HG02763 (cell line): ENCODE measurements at regions not wholly inside any gene's neighbourhood (a gene's known extent, or its start where the extent isn't known, plus 50 kb on each side); places are given as distances from the start of the nearest gene placed in this dataset.
"Not testable (repeated sequence)": the region's sequence is repeated elsewhere in the genome, so short reads cannot be mapped to it uniquely, and the experiment has no call there.

Source experiments
- ATAC-seq: cut with Tn5 transposase; IDR thresholded peaks from one replicate; pipeline ENCODE4 v1.9.1; 2021; ENCODE audit warnings: mild to moderate bottlenecking, moderate library complexity; ENCODE audit not compliant: unreplicated experiment

- no peak for ATAC-seq
These were observed 366.4 kb upstream of the RASGRP1 start for GRCh38 chr15:38930851-38931572.

- ATAC-seq, result no peak
These were observed 376.9 kb upstream of the RASGRP1 start for GRCh38 chr15:38941399-38941953.

- ATAC-seq, result no peak
These were observed 379.9 kb upstream of the RASGRP1 start for GRCh38 chr15:38944536-38944935.

- no peak for ATAC-seq
These were observed 381.1 kb upstream of the RASGRP1 start for GRCh38 chr15:38945551-38946298.

GRCh38 chr15:38954090-38954489 is 389.5 kb upstream of the RASGRP1 start:
- ATAC-seq, result no peak

- no peak for ATAC-seq
These were observed 396.8 kb upstream of the RASGRP1 start for GRCh38 chr15:38961456-38961855.

- no peak for ATAC-seq
These were observed 397.3 kb upstream of the RASGRP1 start for GRCh38 chr15:38961931-38962330.

- no peak for ATAC-seq
These were observed 408.2 kb upstream of the RASGRP1 start for GRCh38 chr15:38972831-38973230.

- no peak for ATAC-seq
These were observed 410.8 kb upstream of the RASGRP1 start for GRCh38 chr15:38975282-38975990.

- no peak for ATAC-seq
These were observed 426.5 kb upstream of the RASGRP1 start for GRCh38 chr15:38991126-38991525.

GRCh38 chr15:38991701-38992100 is 427.1 kb upstream of the RASGRP1 start:
- ATAC-seq, result no peak

GRCh38 chr15:38992506-38992905 is 427.9 kb upstream of the RASGRP1 start:
- ATAC-seq, result no peak

GRCh38 chr15:38992930-38993329 is 428.3 kb upstream of the RASGRP1 start:
- no peak for ATAC-seq

- ATAC-seq, result no peak
These were observed 429.7 kb upstream of the RASGRP1 start for GRCh38 chr15:38994310-38994709.

- no peak for ATAC-seq
These were observed 431.6 kb upstream of the RASGRP1 start for GRCh38 chr15:38996111-38996631.

- ATAC-seq, result no peak
These were observed 433.2 kb upstream of the RASGRP1 start for GRCh38 chr15:38997841-38998240.

GRCh38 chr15:39000008-39000734 is 435.6 kb upstream of the RASGRP1 start:
- ATAC-seq, result no peak

GRCh38 chr15:39009740-39010139 is 445.1 kb upstream of the RASGRP1 start:
- ATAC-seq, result no peak

GRCh38 chr15:39011066-39011465 is 446.5 kb upstream of the RASGRP1 start:
- ATAC-seq, result not testable (repeated sequence)

- ATAC-seq, result no peak
These were observed 448.6 kb upstream of the RASGRP1 start for GRCh38 chr15:39013262-39013661.

- no peak for ATAC-seq
These were observed 450.1 kb upstream of the RASGRP1 start for GRCh38 chr15:39014682-39015081.
